Memory B cell (primary cell): ENCODE measurements at regions not wholly inside any gene's neighbourhood (a gene's known extent, or its start where the extent isn't known, plus 50 kb on each side); places are given as distances from the start of the nearest gene placed in this dataset.
"Not testable (repeated sequence)": the region's sequence is repeated elsewhere in the genome, so short reads cannot be mapped to it uniquely, and the experiment has no call there.

Experiments
- ATAC-seq: fragments of 150-1000 bp; cut with Tn5 transposase; 2 replicates; pipeline ENCODE4 v1.10.0; 2021; ENCODE audit warnings: low read depth, mild to moderate bottlenecking, moderate library complexity
- DNase-seq, 2 donors: peaks; one replicate each; pipeline ENCODE4 v3.0.0; 2022; ENCODE audit warnings: low spot score in 2 of 2
- H3K27ac Mint-ChIP-seq: one replicate; pipeline ENCODE4 v1.8.0; 2022; ENCODE audit warnings: mild to moderate bottlenecking, moderate library complexity, mixed read lengths
- H3K27me3 Mint-ChIP-seq: one replicate; pipeline ENCODE4 v1.8.0; 2022; ENCODE audit warnings: mixed read lengths
- H3K36me3 Mint-ChIP-seq: one replicate; pipeline ENCODE4 v1.8.0; 2022; ENCODE audit warnings: mild to moderate bottlenecking, mixed read lengths
- H3K4me1 Mint-ChIP-seq: one replicate; pipeline ENCODE4 v1.8.0; 2022; ENCODE audit warnings: mixed read lengths
- H3K4me3 Mint-ChIP-seq: one replicate; pipeline ENCODE4 v1.8.0; 2022; ENCODE audit warnings: mild to moderate bottlenecking, moderate library complexity, mixed read lengths
- H3K9me3 Mint-ChIP-seq: one replicate; pipeline ENCODE4 v1.8.0; 2022; ENCODE audit warnings: mixed read lengths

- Mint-ChIP-seq H3K4me1 (no peaks in the 10 kb centered on the region), H3K4me3 (no peak overlapping the region), H3K27me3 (no peaks in the 10 kb centered on the region), H3K36me3 (no peaks in the 10 kb centered on the region), H3K27ac (no peak overlapping the region), H3K9me3 (peaks cover 5% of the 10 kb centered on the region)
- DNase-seq: no peak
- no peak for ATAC-seq
Observed at GRCh38 chr4:66991521-66991920, 553.8 kb downstream of the CENPC start.

- DNase-seq: no peak
- no peak overlapping the region for H3K27ac Mint-ChIP-seq
- no peaks in the 10 kb centered on the region for H3K27me3 Mint-ChIP-seq
- no peaks in the 10 kb centered on the region for H3K9me3 Mint-ChIP-seq
- H3K4me3 Mint-ChIP-seq: no peak overlapping the region
- ATAC-seq: no peak
- H3K4me1 Mint-ChIP-seq: no peaks in the 10 kb centered on the region
- no peaks in the 10 kb centered on the region for H3K36me3 Mint-ChIP-seq
Observed at GRCh38 chr4:66974665-66975064, 570.6 kb downstream of the CENPC start.

GRCh38 chr4:66972087-66972486 is 573.2 kb downstream of the CENPC start:
- H3K36me3 Mint-ChIP-seq: no peaks in the 10 kb centered on the region

GRCh38 chr4:66964467-66964866 is 580.8 kb downstream of the CENPC start:
- no peak overlapping the region for H3K27ac Mint-ChIP-seq
- no peak overlapping the region for H3K4me3 Mint-ChIP-seq
- DNase-seq (no peak), ATAC-seq (no peak)
- no peaks in the 10 kb centered on the region for H3K4me1 Mint-ChIP-seq
- H3K36me3 Mint-ChIP-seq: no peaks in the 10 kb centered on the region
- H3K9me3 Mint-ChIP-seq: peaks cover 2% of the 10 kb centered on the region
- H3K27me3 Mint-ChIP-seq: no peaks in the 10 kb centered on the region

More at GRCh38 chr4:66972087-66972486, 573.2 kb downstream of the CENPC start:
- ATAC-seq (no peak), DNase-seq (no peak)
- Mint-ChIP-seq H3K9me3 (no peaks in the 10 kb centered on the region), H3K27ac (no peak overlapping the region), H3K4me1 (no peaks in the 10 kb centered on the region), H3K27me3 (no peaks in the 10 kb centered on the region), H3K4me3 (no peak overlapping the region)

- ATAC-seq (no peak), DNase-seq (no peak)
- Mint-ChIP-seq H3K9me3 (peaks cover 6% of the 10 kb centered on the region), H3K27me3 (no peaks in the 10 kb centered on the region), H3K4me3 (no peak overlapping the region), H3K27ac (no peak overlapping the region), H3K4me1 (no peaks in the 10 kb centered on the region), H3K36me3 (no peaks in the 10 kb centered on the region)
Observed at GRCh38 chr4:66963084-66963483, 582.2 kb downstream of the CENPC start.

- H3K27ac Mint-ChIP-seq: no peak overlapping the region
- ATAC-seq: no peak
- H3K27me3 Mint-ChIP-seq: no peaks in the 10 kb centered on the region
- DNase-seq: no peak
- H3K4me3 Mint-ChIP-seq: no peak overlapping the region
- H3K4me1 Mint-ChIP-seq: peaks cover 3% of the 10 kb centered on the region
- no peaks in the 10 kb centered on the region for H3K36me3 Mint-ChIP-seq
- H3K9me3 Mint-ChIP-seq: peaks cover 6% of the 10 kb centered on the region
Observed at GRCh38 chr4:66959207-66959606, 586.1 kb downstream of the CENPC start.

- Mint-ChIP-seq H3K4me1 (peaks cover 7% of the 10 kb centered on the region), H3K9me3 (peaks cover 6% of the 10 kb centered on the region), H3K27ac (no peak overlapping the region), H3K4me3 (no peak overlapping the region), H3K27me3 (no peaks in the 10 kb centered on the region), H3K36me3 (no peaks in the 10 kb centered on the region)
- ATAC-seq: no peak
- DNase-seq: no peak
Observed at GRCh38 chr4:66956852-66957251, 588.5 kb downstream of the CENPC start.

GRCh38 chr4:66956426-66956825 is 588.9 kb downstream of the CENPC start:
- Mint-ChIP-seq H3K4me1 (peaks cover 9% of the 10 kb centered on the region), H3K27ac (no peak overlapping the region), H3K36me3 (no peaks in the 10 kb centered on the region), H3K4me3 (no peak overlapping the region), H3K27me3 (no peaks in the 10 kb centered on the region), H3K9me3 (peaks cover 8% of the 10 kb centered on the region)
- no peak for ATAC-seq
- no peak for DNase-seq

- H3K9me3 Mint-ChIP-seq: peaks cover 8% of the 10 kb centered on the region
- H3K4me3 Mint-ChIP-seq: no peak overlapping the region
- ATAC-seq (no peak), DNase-seq (no peak)
- H3K4me1 Mint-ChIP-seq: peaks cover 9% of the 10 kb centered on the region
- H3K27ac Mint-ChIP-seq: no peak overlapping the region
- no peaks in the 10 kb centered on the region for H3K36me3 Mint-ChIP-seq
- H3K27me3 Mint-ChIP-seq: no peaks in the 10 kb centered on the region
Observed at GRCh38 chr4:66955784-66956183, 589.5 kb downstream of the CENPC start.

GRCh38 chr4:66949419-66949818 is 595.9 kb downstream of the CENPC start:
- peak; percentile 79 for ATAC-seq
- H3K9me3 Mint-ChIP-seq: peaks cover 1% of the 10 kb centered on the region
- no peaks in the 10 kb centered on the region for H3K36me3 Mint-ChIP-seq
- H3K4me3 Mint-ChIP-seq: peak overlapping the region; percentile 27
- H3K27ac Mint-ChIP-seq: no peak overlapping the region
- no peak for DNase-seq
- H3K27me3 Mint-ChIP-seq: no peaks in the 10 kb centered on the region
- peaks cover 9% of the 10 kb centered on the region for H3K4me1 Mint-ChIP-seq

- peaks cover 8% of the 10 kb centered on the region for H3K4me1 Mint-ChIP-seq
- no peaks in the 10 kb centered on the region for H3K27me3 Mint-ChIP-seq
- no peaks in the 10 kb centered on the region for H3K36me3 Mint-ChIP-seq
- no peak overlapping the region for H3K27ac Mint-ChIP-seq
- peaks cover under 1% of the 10 kb centered on the region for H3K9me3 Mint-ChIP-seq
- ATAC-seq: no peak
- no peak overlapping the region for H3K4me3 Mint-ChIP-seq
- no peak for DNase-seq
Observed at GRCh38 chr4:66946761-66947160, 598.5 kb downstream of the CENPC start.

GRCh38 chr4:66943112-66943511 is 602.2 kb downstream of the CENPC start:
- ATAC-seq (peak; percentile 50), DNase-seq (no peak)
- H3K4me3 Mint-ChIP-seq: no peak overlapping the region
- H3K4me1 Mint-ChIP-seq: peaks cover 4% of the 10 kb centered on the region
- H3K27me3 Mint-ChIP-seq: no peaks in the 10 kb centered on the region
- H3K27ac Mint-ChIP-seq: no peak overlapping the region
- H3K9me3 Mint-ChIP-seq: no peaks in the 10 kb centered on the region
- no peaks in the 10 kb centered on the region for H3K36me3 Mint-ChIP-seq

- not testable (repeated sequence) for H3K27me3 Mint-ChIP-seq, ATAC-seq, H3K36me3 Mint-ChIP-seq, DNase-seq, H3K27ac Mint-ChIP-seq, H3K9me3 Mint-ChIP-seq, H3K4me1 Mint-ChIP-seq, H3K4me3 Mint-ChIP-seq
Observed at GRCh38 chr4:66931981-66932380, 613.3 kb downstream of the CENPC start.

GRCh38 chr4:66930206-66930605 is 615.1 kb downstream of the CENPC start:
- H3K27ac Mint-ChIP-seq: no peak overlapping the region
- no peak overlapping the region for H3K4me3 Mint-ChIP-seq
- DNase-seq (no peak), ATAC-seq (no peak)
- no peaks in the 10 kb centered on the region for H3K9me3 Mint-ChIP-seq
- H3K4me1 Mint-ChIP-seq: no peaks in the 10 kb centered on the region
- no peaks in the 10 kb centered on the region for H3K27me3 Mint-ChIP-seq
- no peaks in the 10 kb centered on the region for H3K36me3 Mint-ChIP-seq

- no peak overlapping the region for H3K27ac Mint-ChIP-seq
- H3K27me3 Mint-ChIP-seq: no peaks in the 10 kb centered on the region
- H3K4me1 Mint-ChIP-seq: no peaks in the 10 kb centered on the region
- no peaks in the 10 kb centered on the region for H3K36me3 Mint-ChIP-seq
- DNase-seq (no peak), ATAC-seq (no peak)
- H3K4me3 Mint-ChIP-seq: no peak overlapping the region
- H3K9me3 Mint-ChIP-seq: no peaks in the 10 kb centered on the region
Observed at GRCh38 chr4:66929748-66930147, 615.6 kb downstream of the CENPC start.
